Daoy (cell line): ENCODE measurements at regions not wholly inside any gene's neighbourhood (a gene's known extent, or its start where the extent isn't known, plus 50 kb on each side); places are given as distances from the start of the nearest gene placed in this dataset.
"Not testable (repeated sequence)": the region's sequence is repeated elsewhere in the genome, so short reads cannot be mapped to it uniquely, and the experiment has no call there.

Experiments used
- DNase-seq: peaks from one replicate; pipeline ENCODE4 v3.0.0-alpha.2; 2015; ENCODE audit warnings: low read depth

- no peak for DNase-seq
Observed at GRCh38 chr14:103186909-103187586, 63.8 kb downstream of the TNFAIP2 start.

GRCh38 chr14:103187911-103188310 lies 64.7 kb downstream of the TNFAIP2 start:
- DNase-seq: no peak

- peak; percentile 33 for DNase-seq
Observed at GRCh38 chr14:103188810-103189480, 65.7 kb downstream of the TNFAIP2 start.

GRCh38 chr14:103189481-103190470 lies 66.5 kb downstream of the TNFAIP2 start:
- DNase-seq: no peak

- DNase-seq: no peak
Observed at GRCh38 chr14:103190741-103191140, 67.5 kb downstream of the TNFAIP2 start.

GRCh38 chr14:103191844-103192243 lies 68.6 kb downstream of the TNFAIP2 start:
- no peak for DNase-seq

GRCh38 chr14:103192246-103192840 lies 69.1 kb downstream of the TNFAIP2 start:
- DNase-seq: no peak

GRCh38 chr14:103192861-103193260 lies 69.6 kb downstream of the TNFAIP2 start:
- not testable (repeated sequence) for DNase-seq

- DNase-seq: not testable (repeated sequence)
Observed at GRCh38 chr14:103193491-103193890, 70.2 kb downstream of the TNFAIP2 start.

- no peak for DNase-seq
Observed at GRCh38 chr14:103194256-103195045, 71.2 kb downstream of the TNFAIP2 start.

- no peak for DNase-seq
Observed at GRCh38 chr14:103195828-103196615, 72.8 kb downstream of the TNFAIP2 start.

- DNase-seq: no peak
Observed at GRCh38 chr14:103196716-103197115, 73.5 kb downstream of the TNFAIP2 start.

- no peak for DNase-seq
Observed at GRCh38 chr14:103198131-103199105, 75.2 kb downstream of the TNFAIP2 start.

GRCh38 chr14:103199124-103199523 lies 75.9 kb downstream of the TNFAIP2 start:
- no peak for DNase-seq

- DNase-seq: no peak
Observed at GRCh38 chr14:103201801-103202200, 78.5 kb downstream of the TNFAIP2 start.

GRCh38 chr14:103204852-103205540 lies 81.7 kb downstream of the TNFAIP2 start:
- DNase-seq: no peak

GRCh38 chr14:103205541-103205906 lies 82.3 kb downstream of the TNFAIP2 start:
- no peak for DNase-seq

GRCh38 chr14:103206023-103206481 lies 82.8 kb downstream of the TNFAIP2 start:
- no peak for DNase-seq
